ENCODE measurements at regions not wholly inside any gene's neighbourhood (a gene's known extent, or its start where the extent isn't known, plus 50 kb on each side); places are given as distances from the start of the nearest gene placed in this dataset.

- TF ChIP-seq CTCF (IDR thresholded peaks at IDR 0.05; ENCODE audit: low read depth, low read length) (no peak), MYC (IDR thresholded peaks at IDR 0.05; ENCODE audit: low read depth, low read length) (no peak), MAX (IDR thresholded peaks at IDR 0.05; ENCODE audit: low read depth, low read length) (no peak), POLR2A (IDR thresholded peaks at IDR 0.05; ENCODE audit: extremely low read depth, insufficient read length) (no peak)
- H3K4me3 ChIP-seq (ENCODE audit: low read depth, low read length) = no peak overlapping the region
- DNase-seq (ENCODE audit: low read depth) = no peak
Observed at GRCh38 chr10:85413570-85413969, 953.0 kb downstream of the GRID1 start.

GRCh38 chr10:85420501-85421191, 945.9 kb downstream of the GRID1 start:
- H3K4me3 ChIP-seq (ENCODE audit: low read depth, low read length) = no peak overlapping the region
- no peak for TF ChIP-seq POLR2A (IDR thresholded peaks at IDR 0.05; ENCODE audit: extremely low read depth, insufficient read length)
- no peak for DNase-seq (ENCODE audit: low read depth)

- no peak overlapping the region for H3K4me3 ChIP-seq (ENCODE audit: low read depth, low read length)
- DNase-seq (ENCODE audit: low read depth) = no peak
- no peak for TF ChIP-seq POLR2A (IDR thresholded peaks at IDR 0.05; ENCODE audit: extremely low read depth, insufficient read length)
- no peak for TF ChIP-seq CTCF (IDR thresholded peaks at IDR 0.05; ENCODE audit: low read depth, low read length)
- no peak for TF ChIP-seq MYC (IDR thresholded peaks at IDR 0.05; ENCODE audit: low read depth, low read length)
- no peak for TF ChIP-seq MAX (IDR thresholded peaks at IDR 0.05; ENCODE audit: low read depth, low read length)
Observed at GRCh38 chr10:85421421-85421820, 945.2 kb downstream of the GRID1 start.

- DNase-seq (ENCODE audit: low read depth) = no peak
- H3K4me3 ChIP-seq (ENCODE audit: low read depth, low read length) = no peak overlapping the region
- TF ChIP-seq CTCF (IDR thresholded peaks at IDR 0.05; ENCODE audit: low read depth, low read length) = no peak
- no peak for TF ChIP-seq POLR2A (IDR thresholded peaks at IDR 0.05; ENCODE audit: extremely low read depth, insufficient read length)
- no peak for TF ChIP-seq MYC (IDR thresholded peaks at IDR 0.05; ENCODE audit: low read depth, low read length)
- no peak for TF ChIP-seq MAX (IDR thresholded peaks at IDR 0.05; ENCODE audit: low read depth, low read length)
Observed at GRCh38 chr10:85429126-85429525, 937.5 kb downstream of the GRID1 start.

- TF ChIP-seq CTCF (IDR thresholded peaks at IDR 0.05; ENCODE audit: low read depth, low read length) = no peak
- no peak for TF ChIP-seq MAX (IDR thresholded peaks at IDR 0.05; ENCODE audit: low read depth, low read length)
- TF ChIP-seq MYC (IDR thresholded peaks at IDR 0.05; ENCODE audit: low read depth, low read length) = no peak
- TF ChIP-seq POLR2A (IDR thresholded peaks at IDR 0.05; ENCODE audit: extremely low read depth, insufficient read length) = no peak
- no peak overlapping the region for H3K4me3 ChIP-seq (ENCODE audit: low read depth, low read length)
- no peak for DNase-seq (ENCODE audit: low read depth)
Observed at GRCh38 chr10:85430991-85431390, 935.6 kb downstream of the GRID1 start.

GRCh38 chr10:85433248-85433647, 933.3 kb downstream of the GRID1 start:
- no peak overlapping the region for H3K4me3 ChIP-seq (ENCODE audit: low read depth, low read length)
- DNase-seq (ENCODE audit: low read depth) = no peak

More at GRCh38 chr10:85433248-85433647, 933.3 kb downstream of the GRID1 start:
- TF ChIP-seq POLR2A (IDR thresholded peaks at IDR 0.05; ENCODE audit: extremely low read depth, insufficient read length) (no peak), CTCF (IDR thresholded peaks at IDR 0.05; ENCODE audit: low read depth, low read length) (no peak), MAX (IDR thresholded peaks at IDR 0.05; ENCODE audit: low read depth, low read length) (no peak), MYC (IDR thresholded peaks at IDR 0.05; ENCODE audit: low read depth, low read length) (no peak)
